Tibial nerve (tissue), 4 donors: ENCODE measurements at regions not wholly inside any gene's neighbourhood (a gene's known extent, or its start where the extent isn't known, plus 50 kb on each side); places are given as distances from the start of the nearest gene placed in this dataset.

ENCODE experiments used
- CTCF ChIP-seq, 5 experiments: fragments of 200-600 bp in 3 of 5; fragments of 450-650 bp in 2 of 5; sonication (generic) in 3 of 5; IDR thresholded peaks; one replicate each; pipeline ENCODE4 v1.5.1; 2016 to 2019; ENCODE audit warnings: antibody characterized with exemption in 5 of 5, mild to moderate bottlenecking in 3 of 5, moderate library complexity in 2 of 5
- EP300 ChIP-seq, 2 donors: sonication (generic); formaldehyde crosslinking; IDR thresholded peaks; one replicate each; pipeline ENCODE4 v1.6.1; 2017; ENCODE audit warnings: antibody characterized with exemption in 2 of 2, mild to moderate bottlenecking in 1 of 2
- POLR2A ChIP-seq, 2 donors: fragments of 450-650 bp; IDR thresholded peaks; one replicate each; pipeline ENCODE4 v1.6.1; 2017; ENCODE audit warnings: antibody characterized with exemption in 2 of 2, mild to moderate bottlenecking in 2 of 2, moderate library complexity in 2 of 2

- no peak for TF ChIP-seq CTCF (IDR thresholded peaks at IDR 0.05)
- no peak for TF ChIP-seq EP300 (IDR thresholded peaks at IDR 0.05)
- no peak for TF ChIP-seq POLR2A (IDR thresholded peaks at IDR 0.05)
These were observed 327.6 kb downstream of the TDRD15 start for GRCh38 chr2:21451403-21451802.
